Liver (tissue), 3 donors: ENCODE measurements at regions not wholly inside any gene's neighbourhood (a gene's known extent, or its start where the extent isn't known, plus 50 kb on each side); places are given as distances from the start of the nearest gene placed in this dataset.

Experiments
- ATF3 ChIP-seq: IDR thresholded peaks from 2 replicates; pipeline ENCODE4 v1.6.1; 2016; ENCODE audit warnings: antibody characterized with exemption
- FOXA1 ChIP-seq: IDR thresholded peaks from 2 replicates; pipeline ENCODE4 v1.6.1; 2016; ENCODE audit warnings: antibody characterized with exemption
- GABPA ChIP-seq, 2 donors: IDR thresholded peaks in 1 of 2; conservative IDR thresholded peaks in 1 of 2; 2 replicates each; pipeline ENCODE4 v1.6.1; 2016; ENCODE audit warnings: antibody characterized with exemption in 2 of 2, mild to moderate bottlenecking in 1 of 2, moderate library complexity in 1 of 2
- JUND ChIP-seq, 2 donors: IDR thresholded peaks; 2 replicates each; pipeline ENCODE4 v1.6.1; 2016; ENCODE audit warnings: antibody characterized with exemption in 2 of 2
- RAD21 ChIP-seq, 2 donors: IDR thresholded peaks; 2 replicates each; pipeline ENCODE4 v1.6.1; 2016; ENCODE audit warnings: antibody characterized with exemption in 2 of 2, mild to moderate bottlenecking in 2 of 2
- REST ChIP-seq: IDR thresholded peaks from 2 replicates; pipeline ENCODE4 v1.6.1; 2016; ENCODE audit warnings: antibody characterized with exemption, mild to moderate bottlenecking
- SP1 ChIP-seq: IDR thresholded peaks from 2 replicates; pipeline ENCODE4 v1.6.1; 2018; ENCODE audit warnings: antibody characterized with exemption, mild to moderate bottlenecking
- TAF1 ChIP-seq: conservative IDR thresholded peaks from 2 replicates; pipeline ENCODE4 v1.6.1; 2016; ENCODE audit warnings: antibody characterized with exemption, mild to moderate bottlenecking
- YY1 ChIP-seq: IDR thresholded peaks from 2 replicates; pipeline ENCODE4 v1.6.1; 2016; ENCODE audit warnings: antibody characterized with exemption, mild to moderate bottlenecking
- TF ChIP-seq, protein P1 (sequence below): fragments of 150-350 bp; IDR thresholded peaks from 2 replicates; pipeline ENCODE4 v1.5.1; 2017; ENCODE audit warnings: improper control_type of control experiment, low read depth, low read length; ENCODE audit not compliant: missing input control
- TF ChIP-seq, protein P2 (sequence below): IDR thresholded peaks from 2 replicates; pipeline ENCODE4 v1.6.1; 2016; ENCODE audit warnings: antibody characterized with exemption
- donor health status: healthy.
- donor health status: healthy.

DNA sequence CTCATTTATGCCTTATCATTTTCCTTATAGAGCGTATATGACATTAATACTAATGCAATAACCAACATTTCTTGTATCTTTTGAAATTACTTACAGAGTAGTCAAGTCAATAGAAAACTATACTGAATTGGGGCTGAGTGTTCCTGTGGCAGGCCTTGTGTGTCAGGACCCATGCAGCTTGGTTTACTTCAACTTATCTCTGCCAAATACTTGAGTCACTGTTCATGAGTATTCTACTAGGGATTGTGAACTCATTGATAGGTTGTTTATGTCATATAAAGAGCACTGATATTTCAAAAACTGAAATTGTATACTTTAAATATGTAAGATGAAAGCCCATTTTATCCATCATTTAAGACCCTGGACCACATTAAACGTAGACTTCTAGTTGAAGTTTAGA lies 688.6 kb upstream of the SLITRK1 start:
- TF ChIP-seq, protein P1, sequence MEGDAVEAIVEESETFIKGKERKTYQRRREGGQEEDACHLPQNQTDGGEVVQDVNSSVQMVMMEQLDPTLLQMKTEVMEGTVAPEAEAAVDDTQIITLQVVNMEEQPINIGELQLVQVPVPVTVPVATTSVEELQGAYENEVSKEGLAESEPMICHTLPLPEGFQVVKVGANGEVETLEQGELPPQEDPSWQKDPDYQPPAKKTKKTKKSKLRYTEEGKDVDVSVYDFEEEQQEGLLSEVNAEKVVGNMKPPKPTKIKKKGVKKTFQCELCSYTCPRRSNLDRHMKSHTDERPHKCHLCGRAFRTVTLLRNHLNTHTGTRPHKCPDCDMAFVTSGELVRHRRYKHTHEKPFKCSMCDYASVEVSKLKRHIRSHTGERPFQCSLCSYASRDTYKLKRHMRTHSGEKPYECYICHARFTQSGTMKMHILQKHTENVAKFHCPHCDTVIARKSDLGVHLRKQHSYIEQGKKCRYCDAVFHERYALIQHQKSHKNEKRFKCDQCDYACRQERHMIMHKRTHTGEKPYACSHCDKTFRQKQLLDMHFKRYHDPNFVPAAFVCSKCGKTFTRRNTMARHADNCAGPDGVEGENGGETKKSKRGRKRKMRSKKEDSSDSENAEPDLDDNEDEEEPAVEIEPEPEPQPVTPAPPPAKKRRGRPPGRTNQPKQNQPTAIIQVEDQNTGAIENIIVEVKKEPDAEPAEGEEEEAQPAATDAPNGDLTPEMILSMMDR, result no peak
- TF ChIP-seq TAF1, result no peak
- no peak for TF ChIP-seq REST
- TF ChIP-seq ATF3, result no peak
- TF ChIP-seq FOXA1, result no peak
- TF ChIP-seq, protein P2, sequence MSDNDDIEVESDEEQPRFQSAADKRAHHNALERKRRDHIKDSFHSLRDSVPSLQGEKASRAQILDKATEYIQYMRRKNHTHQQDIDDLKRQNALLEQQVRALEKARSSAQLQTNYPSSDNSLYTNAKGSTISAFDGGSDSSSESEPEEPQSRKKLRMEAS, result no peak
- no peak for TF ChIP-seq GABPA (IDR thresholded peaks at IDR 0.05 in 1 of 2, conservative IDR thresholded peaks at IDR 0.05 in 1 of 2)
- TF ChIP-seq RAD21 (IDR thresholded peaks at IDR 0.05), result no peak
- TF ChIP-seq SP1, result no peak
- TF ChIP-seq JUND (IDR thresholded peaks at IDR 0.05), result no peak
- no peak for TF ChIP-seq YY1
